ENCODE measurements at regions not wholly inside any gene's neighbourhood (a gene's known extent, or its start where the extent isn't known, plus 50 kb on each side); places are given as distances from the start of the nearest gene placed in this dataset.
"Not testable (repeated sequence)": the region's sequence is repeated elsewhere in the genome, so short reads cannot be mapped to it uniquely, and the experiment has no call there.

- not testable (repeated sequence) for DNase-seq
Observed at GRCh38 chr5:130294798-130295197, 390.5 kb downstream of the CHSY3 start.

GRCh38 chr5:130290219-130290618 is 386.0 kb downstream of the CHSY3 start:
- no peak for DNase-seq

- no peak for DNase-seq
Observed at GRCh38 chr5:130289132-130290088, 385.1 kb downstream of the CHSY3 start.

- no peak for DNase-seq
Observed at GRCh38 chr5:130287438-130287837, 383.2 kb downstream of the CHSY3 start.

- DNase-seq, result no peak
Observed at GRCh38 chr5:130286971-130287370, 382.7 kb downstream of the CHSY3 start.

- DNase-seq, result no peak
Observed at GRCh38 chr5:130282049-130282448, 377.8 kb downstream of the CHSY3 start.

- DNase-seq, result no peak
Observed at GRCh38 chr5:130280528-130281217, 376.4 kb downstream of the CHSY3 start.

- DNase-seq, result no peak
Observed at GRCh38 chr5:130279386-130279785, 375.1 kb downstream of the CHSY3 start.

GRCh38 chr5:130278136-130278535 is 373.9 kb downstream of the CHSY3 start:
- DNase-seq, result no peak

- DNase-seq, result no peak
Observed at GRCh38 chr5:130277522-130277921, 373.3 kb downstream of the CHSY3 start.

GRCh38 chr5:130277002-130277401 is 372.7 kb downstream of the CHSY3 start:
- no peak for DNase-seq

- no peak for DNase-seq
Observed at GRCh38 chr5:130272837-130273236, 368.6 kb downstream of the CHSY3 start.

- DNase-seq, result no peak
Observed at GRCh38 chr5:130270786-130271185, 366.5 kb downstream of the CHSY3 start.

GRCh38 chr5:130268489-130268888 is 364.2 kb downstream of the CHSY3 start:
- no peak for DNase-seq

- DNase-seq, result no peak
Observed at GRCh38 chr5:130267926-130268325, 363.7 kb downstream of the CHSY3 start.

- no peak for DNase-seq
Observed at GRCh38 chr5:130260481-130260880, 356.2 kb downstream of the CHSY3 start.

GRCh38 chr5:130251931-130252330 is 347.7 kb downstream of the CHSY3 start:
- no peak for DNase-seq

GRCh38 chr5:130243641-130244040 is 339.4 kb downstream of the CHSY3 start:
- DNase-seq, result no peak

- no peak for DNase-seq
Observed at GRCh38 chr5:130237721-130238120, 333.5 kb downstream of the CHSY3 start.
